ENCODE measurements at regions not wholly inside any gene's neighbourhood (a gene's known extent, or its start where the extent isn't known, plus 50 kb on each side); places are given as distances from the start of the nearest gene placed in this dataset.

GRCh38 chr1:234755449-234755863 is 145.5 kb upstream of the IRF2BP2 start:
- 37 to 41% methylated on average over 8 of the region's 8 CpGs for WGBS, 2 donors
- Histone ChIP-seq H3K9me3 (no peaks in the 10 kb centered on the region), H3K27me3 (no peaks in the 10 kb centered on the region), H3K4me3 (peak overlapping the region in 1 of 10 donors; percentile 6), H3K27ac (no peak overlapping the region), H3K36me3 (no peaks in the 10 kb centered on the region), H3K4me1 (peaks cover 3 to 33% (median 16%) of the 10 kb centered on the region in 9 donors)
- intact Hi-C loops (cut with DNase I): loop anchor here in 1 of 10 donors (10.0 kb wide), 1 partner anchor 79 kb away; no protein-coding TSS in a partner anchor
- no peak for TF ChIP-seq CTCF (IDR thresholded peaks at IDR 0.05)
- DNase-seq (peak; percentile 65 to 67), ATAC-seq (peak; percentile 50 to 90 (median 80))

- H3K4me3 ChIP-seq: no peak overlapping the region
- WGBS, 2 donors: 91 to 92% methylated on average over 3 of the region's 3 CpGs
- intact Hi-C loops (cut with DNase I): loop anchor here in 1 of 10 donors (10.0 kb wide), 1 partner anchor 81 kb away; no protein-coding TSS in a partner anchor
- peaks cover 3 to 26% (median 16%) of the 10 kb centered on the region in 9 donors for H3K4me1 ChIP-seq
- DNase-seq (no peak), ATAC-seq (no peak)
- no peak for TF ChIP-seq CTCF (IDR thresholded peaks at IDR 0.05)
- H3K9me3 ChIP-seq: no peaks in the 10 kb centered on the region
- no peaks in the 10 kb centered on the region for H3K36me3 ChIP-seq
- H3K27ac ChIP-seq: no peak overlapping the region
- H3K27me3 ChIP-seq: no peaks in the 10 kb centered on the region
These were observed 144.0 kb upstream of the IRF2BP2 start for GRCh38 chr1:234753979-234754378.

GRCh38 chr1:234752927-234753326 is 142.9 kb upstream of the IRF2BP2 start:
- H3K4me3 ChIP-seq: no peak overlapping the region
- no peak for TF ChIP-seq CTCF (IDR thresholded peaks at IDR 0.05)
- H3K4me1 ChIP-seq: peaks cover 3 to 26% (median 16%) of the 10 kb centered on the region in 9 donors
- H3K27ac ChIP-seq: no peak overlapping the region
- intact Hi-C loops (cut with DNase I): loop anchor here in 1 of 10 donors (10.0 kb wide), 1 partner anchor 82 kb away; no protein-coding TSS in a partner anchor
- no peaks in the 10 kb centered on the region for H3K36me3 ChIP-seq
- 97% methylated on average over 8 of the region's 8 CpGs for WGBS, 2 donors
- ATAC-seq (no peak), DNase-seq (no peak)
- H3K9me3 ChIP-seq: no peaks in the 10 kb centered on the region
- H3K27me3 ChIP-seq: no peaks in the 10 kb centered on the region

GRCh38 chr1:234751678-234752077 is 141.7 kb upstream of the IRF2BP2 start:
- 85 to 89% methylated on average over 7 of the region's 7 CpGs for WGBS, 2 donors
- no peaks in the 10 kb centered on the region for H3K27me3 ChIP-seq
- H3K27ac ChIP-seq: peak overlapping the region in 7 of 10 donors; percentile 11 to 46 (median 30)
- no peaks in the 10 kb centered on the region for H3K36me3 ChIP-seq
- peaks cover 3 to 27% (median 16%) of the 10 kb centered on the region in 9 donors for H3K4me1 ChIP-seq
- H3K9me3 ChIP-seq: no peaks in the 10 kb centered on the region
- no peak overlapping the region for H3K4me3 ChIP-seq
- ATAC-seq (no peak), DNase-seq (no peak)
- intact Hi-C loops (cut with DNase I): loop anchor here in 1 of 10 donors (10.0 kb wide), 1 partner anchor 83 kb away; no protein-coding TSS in a partner anchor
- TF ChIP-seq CTCF (IDR thresholded peaks at IDR 0.05): no peak

Data from heart right ventricle (tissue), 16 donors.